Esophagus squamous epithelium (tissue), 5 donors: ENCODE measurements at regions not wholly inside any gene's neighbourhood (a gene's known extent, or its start where the extent isn't known, plus 50 kb on each side); places are given as distances from the start of the nearest gene placed in this dataset.

ENCODE experiments used
- DNase-seq: peaks from one replicate; lab custom pipeline; 2025; lab: John Stamatoyannopoulos, UW
- H3K27ac ChIP-seq, 4 donors: fragments of 200-600 bp; sonication (generic); one replicate each; pipeline ENCODE4 v1.5.1; 2016 to 2019; ENCODE audit warnings: mild to moderate bottlenecking in 1 of 4
- H3K27me3 ChIP-seq, 4 donors: fragments of 200-600 bp; sonication (generic); 1 replicate in 3 of 4; 2 replicates in 1 of 4; pipeline versions ENCODE4 v1.5.1 to v1.6.0; 2017 to 2021; ENCODE audit warnings: antibody characterized with exemption in 1 of 4
- H3K36me3 ChIP-seq, 3 donors: fragments of 200-600 bp; sonication (generic); one replicate each; pipeline ENCODE4 v1.5.1; 2016 to 2019
- H3K4me1 ChIP-seq, 3 donors: fragments of 200-600 bp; sonication (generic); one replicate each; pipeline ENCODE4 v1.5.1; 2017 to 2019
- H3K4me3 ChIP-seq, 4 donors: fragments of 200-600 bp; sonication (generic); 1 replicate in 3 of 4; 2 replicates in 1 of 4; pipeline ENCODE4 v1.5.1; 2016 to 2019; ENCODE audit warnings: mild to moderate bottlenecking in 2 of 4, moderate library complexity in 1 of 4
- H3K9me3 ChIP-seq, 3 donors: fragments of 200-600 bp; sonication (generic); one replicate each; pipeline ENCODE4 v1.5.1; 2016 to 2019
- CTCF ChIP-seq, 6 experiments: fragments of 450-650 bp in 4 of 6; fragments of 200-600 bp in 2 of 6; sonication (generic) in 2 of 6; IDR thresholded peaks; one replicate each; pipeline ENCODE4 v1.5.1; 2016 to 2019; ENCODE audit warnings: antibody characterized with exemption in 6 of 6, mild to moderate bottlenecking in 4 of 6, moderate library complexity in 4 of 6
- POLR2A ChIP-seq, 4 donors: fragments of 450-650 bp; IDR thresholded peaks; one replicate each; pipeline ENCODE4 v1.6.1; 2017; ENCODE audit warnings: antibody characterized with exemption in 4 of 4, mild to moderate bottlenecking in 4 of 4, moderate library complexity in 3 of 4
- WGBS, 2 donors: methylation state at CpG; one replicate each; pipeline ENCODE4 v1.1.5; 2018; 5-methylcytosine and 5-hydroxymethylcytosine counted together
- intact Hi-C: fragments of 100-400 bp; cut with DNase I; formaldehyde crosslinking; loops from one replicate; pipeline ENCODE4 v1.15.0; 2022
- donor health status: DM: yes; HTN: yes; CAD: no.

- no peak for DNase-seq
- no peak overlapping the region for H3K27ac ChIP-seq
- peaks cover 0 to 17% (median 0%) of the 10 kb centered on the region in 3 donors for H3K9me3 ChIP-seq
- 45 to 62% methylated on average over 3 to 9 of the region's 11 CpGs for WGBS, 2 donors
- no peak for TF ChIP-seq CTCF (IDR thresholded peaks at IDR 0.05)
- TF ChIP-seq POLR2A (IDR thresholded peaks at IDR 0.05), result no peak
- H3K4me1 ChIP-seq, result no peaks in the 10 kb centered on the region
- no peak overlapping the region for H3K4me3 ChIP-seq
- intact Hi-C loops, result no loop called here
- no peaks in the 10 kb centered on the region for H3K27me3 ChIP-seq
- H3K36me3 ChIP-seq, result no peaks in the 10 kb centered on the region
Observed at GRCh38 chr13:83753912-83754624, 128.2 kb downstream of the SLITRK1 start.

- Histone ChIP-seq H3K27ac (no peak overlapping the region), H3K9me3 (peaks cover 0 to 17% (median 0%) of the 10 kb centered on the region in 3 donors), H3K4me3 (no peak overlapping the region), H3K27me3 (no peaks in the 10 kb centered on the region), H3K4me1 (no peaks in the 10 kb centered on the region), H3K36me3 (no peaks in the 10 kb centered on the region)
- WGBS, 2 donors, result 60 to 66% methylated on average over 4 of the region's 4 CpGs
- intact Hi-C loops, result no loop called here
- no peak for TF ChIP-seq POLR2A (IDR thresholded peaks at IDR 0.05)
- no peak for TF ChIP-seq CTCF (IDR thresholded peaks at IDR 0.05)
- no peak for DNase-seq
Observed at GRCh38 chr13:83752141-83752540, 130.1 kb downstream of the SLITRK1 start.

GRCh38 chr13:83740622-83741021, 141.7 kb downstream of the SLITRK1 start:
- no peak overlapping the region for H3K4me3 ChIP-seq
- no peaks in the 10 kb centered on the region for H3K4me1 ChIP-seq
- intact Hi-C loops, result no loop called here
- no peak overlapping the region for H3K27ac ChIP-seq
- no peak for TF ChIP-seq CTCF (IDR thresholded peaks at IDR 0.05)
- no peaks in the 10 kb centered on the region for H3K36me3 ChIP-seq
- no peaks in the 10 kb centered on the region for H3K27me3 ChIP-seq
- no peak for DNase-seq
- H3K9me3 ChIP-seq, result no peaks in the 10 kb centered on the region

- Histone ChIP-seq H3K36me3 (no peaks in the 10 kb centered on the region), H3K27me3 (no peaks in the 10 kb centered on the region), H3K27ac (no peak overlapping the region), H3K4me1 (no peaks in the 10 kb centered on the region), H3K4me3 (no peak overlapping the region), H3K9me3 (no peaks in the 10 kb centered on the region)
- intact Hi-C loops, result no loop called here
- DNase-seq, result no peak
- 75 to 84% methylated on average over 4 of the region's 4 CpGs for WGBS, 2 donors
- TF ChIP-seq CTCF (IDR thresholded peaks at IDR 0.05) (no peak), POLR2A (IDR thresholded peaks at IDR 0.05) (no peak)
Observed at GRCh38 chr13:83738407-83738806, 143.9 kb downstream of the SLITRK1 start.

- Histone ChIP-seq H3K9me3 (no peaks in the 10 kb centered on the region), H3K4me1 (no peaks in the 10 kb centered on the region), H3K27ac (no peak overlapping the region), H3K27me3 (no peaks in the 10 kb centered on the region), H3K4me3 (no peak overlapping the region), H3K36me3 (no peaks in the 10 kb centered on the region)
- TF ChIP-seq POLR2A (IDR thresholded peaks at IDR 0.05), result no peak
- no peak for TF ChIP-seq CTCF (IDR thresholded peaks at IDR 0.05)
- DNase-seq, result no peak
- intact Hi-C loops, result no loop called here
Observed at GRCh38 chr13:83733293-83733692, 149.0 kb downstream of the SLITRK1 start.
